HL-60 (cell line): ENCODE measurements at regions not wholly inside any gene's neighbourhood (a gene's known extent, or its start where the extent isn't known, plus 50 kb on each side); places are given as distances from the start of the nearest gene placed in this dataset.

Experiments
- GABPA ChIP-seq: IDR thresholded peaks from 2 replicates; pipeline ENCODE4 v1.6.1; 2012; ENCODE audit warnings: low read depth
- POLR2AphosphoS5 ChIP-seq: IDR thresholded peaks from 2 replicates; pipeline ENCODE4 v1.6.1; 2012; ENCODE audit warnings: low read depth
- SPI1 ChIP-seq: IDR thresholded peaks from 2 replicates; pipeline ENCODE4 v1.6.1; 2012; ENCODE audit warnings: low read depth, mild to moderate bottlenecking, borderline replicate concordance
- TF ChIP-seq, protein P1 (sequence below): IDR thresholded peaks from one replicate; pipeline ENCODE4 v1.5.1; 2011; ENCODE audit warnings: low read length, control low read depth, inconsistent platforms; ENCODE audit not compliant: insufficient read depth
- TF ChIP-seq, protein P2 (sequence below): IDR thresholded peaks from 2 replicates; pipeline ENCODE4 v1.6.1; 2012; ENCODE audit warnings: low read depth; ENCODE audit not compliant: insufficient replicate concordance

DNA sequence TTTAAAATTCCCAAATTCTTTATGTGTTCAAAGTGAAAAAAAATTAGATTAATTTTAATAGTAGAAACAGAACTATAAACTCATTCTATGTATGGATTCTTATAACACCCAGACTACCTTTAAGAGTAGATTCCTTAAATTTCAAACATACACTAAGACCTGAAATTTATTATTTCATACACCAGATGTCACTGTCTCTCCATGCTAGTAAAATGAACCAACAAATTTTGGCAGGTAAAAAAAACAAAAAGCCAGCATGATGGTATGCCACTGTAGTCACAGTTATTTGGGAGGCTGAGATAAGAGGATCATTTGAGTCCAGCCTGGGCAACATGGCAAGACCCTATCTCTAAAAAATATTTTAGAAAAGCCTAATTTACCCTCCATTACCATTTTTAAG is 461.3 kb upstream of the NAALADL2 start:
- TF ChIP-seq POLR2AphosphoS5 (no peak), GABPA (no peak), SPI1 (no peak)
- TF ChIP-seq, protein P1, sequence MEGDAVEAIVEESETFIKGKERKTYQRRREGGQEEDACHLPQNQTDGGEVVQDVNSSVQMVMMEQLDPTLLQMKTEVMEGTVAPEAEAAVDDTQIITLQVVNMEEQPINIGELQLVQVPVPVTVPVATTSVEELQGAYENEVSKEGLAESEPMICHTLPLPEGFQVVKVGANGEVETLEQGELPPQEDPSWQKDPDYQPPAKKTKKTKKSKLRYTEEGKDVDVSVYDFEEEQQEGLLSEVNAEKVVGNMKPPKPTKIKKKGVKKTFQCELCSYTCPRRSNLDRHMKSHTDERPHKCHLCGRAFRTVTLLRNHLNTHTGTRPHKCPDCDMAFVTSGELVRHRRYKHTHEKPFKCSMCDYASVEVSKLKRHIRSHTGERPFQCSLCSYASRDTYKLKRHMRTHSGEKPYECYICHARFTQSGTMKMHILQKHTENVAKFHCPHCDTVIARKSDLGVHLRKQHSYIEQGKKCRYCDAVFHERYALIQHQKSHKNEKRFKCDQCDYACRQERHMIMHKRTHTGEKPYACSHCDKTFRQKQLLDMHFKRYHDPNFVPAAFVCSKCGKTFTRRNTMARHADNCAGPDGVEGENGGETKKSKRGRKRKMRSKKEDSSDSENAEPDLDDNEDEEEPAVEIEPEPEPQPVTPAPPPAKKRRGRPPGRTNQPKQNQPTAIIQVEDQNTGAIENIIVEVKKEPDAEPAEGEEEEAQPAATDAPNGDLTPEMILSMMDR, result no peak
- TF ChIP-seq, protein P2, sequence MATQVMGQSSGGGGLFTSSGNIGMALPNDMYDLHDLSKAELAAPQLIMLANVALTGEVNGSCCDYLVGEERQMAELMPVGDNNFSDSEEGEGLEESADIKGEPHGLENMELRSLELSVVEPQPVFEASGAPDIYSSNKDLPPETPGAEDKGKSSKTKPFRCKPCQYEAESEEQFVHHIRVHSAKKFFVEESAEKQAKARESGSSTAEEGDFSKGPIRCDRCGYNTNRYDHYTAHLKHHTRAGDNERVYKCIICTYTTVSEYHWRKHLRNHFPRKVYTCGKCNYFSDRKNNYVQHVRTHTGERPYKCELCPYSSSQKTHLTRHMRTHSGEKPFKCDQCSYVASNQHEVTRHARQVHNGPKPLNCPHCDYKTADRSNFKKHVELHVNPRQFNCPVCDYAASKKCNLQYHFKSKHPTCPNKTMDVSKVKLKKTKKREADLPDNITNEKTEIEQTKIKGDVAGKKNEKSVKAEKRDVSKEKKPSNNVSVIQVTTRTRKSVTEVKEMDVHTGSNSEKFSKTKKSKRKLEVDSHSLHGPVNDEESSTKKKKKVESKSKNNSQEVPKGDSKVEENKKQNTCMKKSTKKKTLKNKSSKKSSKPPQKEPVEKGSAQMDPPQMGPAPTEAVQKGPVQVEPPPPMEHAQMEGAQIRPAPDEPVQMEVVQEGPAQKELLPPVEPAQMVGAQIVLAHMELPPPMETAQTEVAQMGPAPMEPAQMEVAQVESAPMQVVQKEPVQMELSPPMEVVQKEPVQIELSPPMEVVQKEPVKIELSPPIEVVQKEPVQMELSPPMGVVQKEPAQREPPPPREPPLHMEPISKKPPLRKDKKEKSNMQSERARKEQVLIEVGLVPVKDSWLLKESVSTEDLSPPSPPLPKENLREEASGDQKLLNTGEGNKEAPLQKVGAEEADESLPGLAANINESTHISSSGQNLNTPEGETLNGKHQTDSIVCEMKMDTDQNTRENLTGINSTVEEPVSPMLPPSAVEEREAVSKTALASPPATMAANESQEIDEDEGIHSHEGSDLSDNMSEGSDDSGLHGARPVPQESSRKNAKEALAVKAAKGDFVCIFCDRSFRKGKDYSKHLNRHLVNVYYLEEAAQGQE, result no peak
